WTC11 (cell line): ENCODE measurements at regions not wholly inside any gene's neighbourhood (a gene's known extent, or its start where the extent isn't known, plus 50 kb on each side); places are given as distances from the start of the nearest gene placed in this dataset.

ENCODE experiments used
- ATAC-seq: fragments of 200-7000 bp; cut with Tn5 transposase; 2 replicates; pipeline ENCODE4 v1.10.0; 2021; ENCODE audit warnings: mild to moderate bottlenecking, moderate library complexity
- CTCF ChIA-PET: fragments of 300-600 bp; sonication (Branson Sonifier 250); formaldehyde crosslinking; loops from one replicate; lab custom pipeline; 2021; ENCODE audit warnings: antibody characterized with exemption; lab: Charles Lee
- POLR2A ChIA-PET: fragments of 350-600 bp; sonication (Branson Sonifier 250); formaldehyde crosslinking; loops from one replicate; lab custom pipeline; 2021; ENCODE audit warnings: antibody characterized with exemption; lab: Charles Lee
- DNase-seq: peaks from one replicate; pipeline ENCODE4 v3.0.0; 2021; ENCODE audit warnings: low spot score
- H3K27ac Mint-ChIP-seq: 2 replicates; pipeline ENCODE4 v1.8.0; 2021; ENCODE audit warnings: mixed read lengths
- H3K27me3 Mint-ChIP-seq: 2 replicates; pipeline ENCODE4 v1.8.0; 2021; ENCODE audit warnings: low read depth, mild to moderate bottlenecking, moderate library complexity, mixed read lengths
- H3K36me3 Mint-ChIP-seq: 2 replicates; pipeline ENCODE4 v1.8.0; 2021; ENCODE audit warnings: mixed read lengths
- H3K4me1 Mint-ChIP-seq: 2 replicates; pipeline ENCODE4 v1.8.0; 2022; ENCODE audit warnings: mixed read lengths
- H3K4me3 Mint-ChIP-seq: 2 replicates; pipeline ENCODE4 v1.8.0; 2021; ENCODE audit warnings: mild to moderate bottlenecking, moderate library complexity, mixed read lengths
- H3K9me3 Mint-ChIP-seq: 2 replicates; pipeline ENCODE4 v1.8.0; 2021; ENCODE audit warnings: mixed read lengths
- ESRRA ChIP-seq: sonication (generic); formaldehyde crosslinking; IDR thresholded peaks from 2 replicates; pipeline ENCODE4 v1.8.1; 2022; ENCODE audit warnings: mild to moderate bottlenecking, missing genetic modification reagents, borderline replicate concordance
- FOXP1 ChIP-seq: sonication (generic); formaldehyde crosslinking; IDR thresholded peaks from 2 replicates; pipeline ENCODE4 v1.8.0; 2022; ENCODE audit warnings: missing genetic modification reagents, mild to moderate bottlenecking, moderate library complexity, borderline replicate concordance
- HMGXB4 ChIP-seq: sonication (generic); formaldehyde crosslinking; IDR thresholded peaks from 2 replicates; pipeline ENCODE4 v1.8.1; 2023; ENCODE audit warnings: mild to moderate bottlenecking, moderate library complexity, missing genetic modification reagents
- MYBL2 ChIP-seq: sonication (generic); formaldehyde crosslinking; IDR thresholded peaks from 2 replicates; pipeline ENCODE4 v1.8.1; 2023; ENCODE audit warnings: mild to moderate bottlenecking, moderate library complexity, missing genetic modification reagents
- NFATC4 ChIP-seq: fragments of 250-450 bp; sonication (Bioruptor Pico); IDR thresholded peaks from 2 replicates; pipeline ENCODE4 v1.9.0; 2021; ENCODE audit warnings: mild to moderate bottlenecking
- NR1H2 ChIP-seq: sonication (generic); formaldehyde crosslinking; IDR thresholded peaks from 2 replicates; pipeline ENCODE4 v1.9.0; 2021; ENCODE audit warnings: mild to moderate bottlenecking, moderate library complexity, missing genetic modification reagents
- PRRX2 ChIP-seq: fragments of 250-450 bp; sonication (Bioruptor Pico); IDR thresholded peaks from 2 replicates; pipeline ENCODE4 v1.8.0; 2021; ENCODE audit warnings: mild to moderate bottlenecking
- SP1 ChIP-seq: sonication (generic); formaldehyde crosslinking; conservative IDR thresholded peaks from 2 replicates; pipeline ENCODE4 v1.8.1; 2022; ENCODE audit warnings: missing genetic modification reagents
- TCF7 ChIP-seq: sonication (generic); formaldehyde crosslinking; IDR thresholded peaks from 2 replicates; pipeline ENCODE4 v1.8.0; 2022; ENCODE audit warnings: mild to moderate bottlenecking, low read depth, missing genetic modification reagents, moderate library complexity
- TEAD1 ChIP-seq: sonication (generic); formaldehyde crosslinking; IDR thresholded peaks from 2 replicates; pipeline ENCODE4 v1.8.0; 2022; ENCODE audit warnings: mild to moderate bottlenecking, missing genetic modification reagents
- ZBTB21 ChIP-seq: sonication (generic); formaldehyde crosslinking; IDR thresholded peaks from 2 replicates; pipeline ENCODE4 v1.8.1; 2023; ENCODE audit warnings: mild to moderate bottlenecking, missing genetic modification reagents, borderline replicate concordance
- ZNF121 ChIP-seq: sonication (generic); formaldehyde crosslinking; IDR thresholded peaks from 2 replicates; pipeline ENCODE4 v1.8.0; 2023; ENCODE audit warnings: missing genetic modification reagents
- ZNF396 ChIP-seq: fragments of 250-450 bp; sonication (Bioruptor Pico); IDR thresholded peaks from 2 replicates; pipeline ENCODE4 v1.8.0; 2021; ENCODE audit warnings: mild to moderate bottlenecking, moderate library complexity, borderline replicate concordance
- ZNF416 ChIP-seq: fragments of 250-450 bp; sonication (Bioruptor Pico); IDR thresholded peaks from 2 replicates; pipeline ENCODE4 v1.9.0; 2021; ENCODE audit warnings: mild to moderate bottlenecking, inconsistent platforms
- ZNF671 ChIP-seq: fragments of 250-450 bp; sonication (Bioruptor Pico); IDR thresholded peaks from 2 replicates; pipeline ENCODE4 v1.8.0; 2021; ENCODE audit warnings: mild to moderate bottlenecking
- TF ChIP-seq, protein P1 (sequence below): fragments of 250-450 bp; sonication (Bioruptor Pico); conservative IDR thresholded peaks from 2 replicates; pipeline ENCODE4 v1.9.0; 2021; ENCODE audit warnings: mild to moderate bottlenecking
- TF ChIP-seq, protein P2 (sequence below): sonication (generic); formaldehyde crosslinking; IDR thresholded peaks from 2 replicates; pipeline ENCODE4 v1.8.1; 2023; ENCODE audit warnings: mild to moderate bottlenecking, missing genetic modification reagents
- TF ChIP-seq, protein P3 (sequence below): sonication (generic); formaldehyde crosslinking; IDR thresholded peaks from 2 replicates; pipeline ENCODE4 v1.8.1; 2022; ENCODE audit warnings: low read depth, missing genetic modification reagents, borderline replicate concordance
- TF ChIP-seq, protein P4 (sequence below): sonication (generic); formaldehyde crosslinking; IDR thresholded peaks from 2 replicates; pipeline ENCODE4 v1.8.0; 2022; ENCODE audit warnings: mild to moderate bottlenecking, missing genetic modification reagents
- TF ChIP-seq, protein P5 (sequence below): sonication (generic); formaldehyde crosslinking; IDR thresholded peaks from 2 replicates; pipeline ENCODE4 v1.8.1; 2022; ENCODE audit warnings: missing genetic modification reagents, borderline replicate concordance

DNA sequence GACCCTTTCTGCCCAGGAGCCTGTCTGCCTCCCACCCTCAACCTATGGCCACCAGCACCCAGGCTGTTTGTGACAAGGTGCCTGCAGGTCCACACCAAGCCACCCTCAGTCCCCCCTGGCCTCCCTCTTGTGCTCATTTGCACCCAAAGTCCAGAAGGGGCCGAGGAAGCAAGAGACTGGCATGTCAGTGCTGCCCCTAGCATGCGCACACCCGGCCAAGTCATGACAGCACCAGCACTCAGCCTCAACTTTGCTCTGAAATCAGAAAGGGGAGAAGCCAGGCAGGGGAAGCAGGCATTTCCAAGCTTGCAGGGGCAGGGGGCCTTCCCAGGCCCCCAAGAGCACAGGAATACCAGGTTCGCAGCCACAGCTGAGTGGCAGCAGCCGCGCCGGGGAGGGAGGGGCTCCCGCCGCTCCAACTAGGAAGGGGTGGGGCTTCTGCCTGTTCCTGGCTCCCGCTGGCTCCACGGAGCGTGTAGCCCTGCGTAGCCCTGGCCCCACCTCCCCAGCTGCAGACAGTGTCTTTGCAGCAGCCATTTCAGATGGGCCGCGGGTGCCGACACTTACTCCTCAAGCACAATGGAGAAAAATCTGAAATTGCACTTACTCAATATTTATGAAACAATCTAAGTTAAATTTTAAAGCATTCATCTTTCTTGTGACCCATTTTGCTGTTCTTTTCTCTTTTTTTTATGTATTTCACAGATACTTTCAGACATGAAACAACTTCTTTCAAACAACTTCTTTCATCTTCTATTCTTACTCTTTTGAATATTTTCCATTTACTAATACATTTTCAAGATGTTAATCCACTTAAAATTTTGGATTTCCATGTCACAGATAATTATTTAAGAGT, 54.9 kb upstream of the ABCB5 start:
- TF ChIP-seq SP1 (CRISPR knock-in tag): no peak
- no peak for TF ChIP-seq MYBL2 (CRISPR knock-in tag)
- TF ChIP-seq FOXP1 (CRISPR knock-in tag): no peak
- no peak for TF ChIP-seq ZNF121 (CRISPR knock-in tag)
- TF ChIP-seq, protein P1, sequence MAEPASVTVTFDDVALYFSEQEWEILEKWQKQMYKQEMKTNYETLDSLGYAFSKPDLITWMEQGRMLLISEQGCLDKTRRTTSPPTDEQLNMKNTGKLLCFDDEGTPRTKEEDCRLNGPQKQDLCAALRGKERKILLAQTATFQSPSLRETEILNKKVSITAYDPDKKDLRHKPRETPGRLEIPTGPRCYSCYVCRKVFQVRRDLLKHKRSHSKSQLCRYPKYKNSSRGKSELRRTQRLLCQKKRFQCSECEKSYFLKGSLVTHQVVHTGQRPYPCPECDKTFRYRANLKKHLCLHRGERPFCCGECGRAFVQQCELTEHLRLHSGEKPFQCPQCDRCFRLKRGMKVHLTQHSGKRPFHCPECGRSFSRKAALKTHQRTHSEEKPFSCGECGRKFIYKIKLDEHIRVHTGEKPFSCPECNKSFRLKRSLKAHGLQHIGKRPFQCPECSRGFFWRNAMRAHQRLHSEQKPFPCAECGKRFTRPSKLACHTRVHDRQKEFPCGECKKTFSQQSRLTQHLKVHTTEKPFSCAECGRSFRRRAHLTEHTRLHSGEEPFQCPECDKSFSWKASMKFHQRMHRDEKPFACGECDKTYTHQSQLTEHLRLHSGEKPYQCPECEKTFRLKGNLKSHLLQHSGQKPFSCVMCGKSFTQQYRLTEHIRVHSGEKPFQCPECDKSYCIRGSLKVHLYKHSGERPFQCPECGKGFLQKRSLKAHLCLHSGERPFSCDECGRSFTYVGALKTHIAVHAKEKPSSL: no peak
- no peak for TF ChIP-seq TCF7 (CRISPR knock-in tag)
- no peak for TF ChIP-seq HMGXB4
- TF ChIP-seq, protein P2, sequence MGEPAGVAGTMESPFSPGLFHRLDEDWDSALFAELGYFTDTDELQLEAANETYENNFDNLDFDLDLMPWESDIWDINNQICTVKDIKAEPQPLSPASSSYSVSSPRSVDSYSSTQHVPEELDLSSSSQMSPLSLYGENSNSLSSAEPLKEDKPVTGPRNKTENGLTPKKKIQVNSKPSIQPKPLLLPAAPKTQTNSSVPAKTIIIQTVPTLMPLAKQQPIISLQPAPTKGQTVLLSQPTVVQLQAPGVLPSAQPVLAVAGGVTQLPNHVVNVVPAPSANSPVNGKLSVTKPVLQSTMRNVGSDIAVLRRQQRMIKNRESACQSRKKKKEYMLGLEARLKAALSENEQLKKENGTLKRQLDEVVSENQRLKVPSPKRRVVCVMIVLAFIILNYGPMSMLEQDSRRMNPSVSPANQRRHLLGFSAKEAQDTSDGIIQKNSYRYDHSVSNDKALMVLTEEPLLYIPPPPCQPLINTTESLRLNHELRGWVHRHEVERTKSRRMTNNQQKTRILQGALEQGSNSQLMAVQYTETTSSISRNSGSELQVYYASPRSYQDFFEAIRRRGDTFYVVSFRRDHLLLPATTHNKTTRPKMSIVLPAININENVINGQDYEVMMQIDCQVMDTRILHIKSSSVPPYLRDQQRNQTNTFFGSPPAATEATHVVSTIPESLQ (CRISPR knock-in tag): no peak
- TF ChIP-seq ESRRA (CRISPR knock-in tag): no peak
- no peak for TF ChIP-seq ZNF396 (CRISPR knock-in tag)
- TF ChIP-seq ZNF416 (CRISPR knock-in tag): no peak
- TF ChIP-seq PRRX2 (CRISPR knock-in tag): no peak
- no peak for TF ChIP-seq ZBTB21
- TF ChIP-seq, protein P3, sequence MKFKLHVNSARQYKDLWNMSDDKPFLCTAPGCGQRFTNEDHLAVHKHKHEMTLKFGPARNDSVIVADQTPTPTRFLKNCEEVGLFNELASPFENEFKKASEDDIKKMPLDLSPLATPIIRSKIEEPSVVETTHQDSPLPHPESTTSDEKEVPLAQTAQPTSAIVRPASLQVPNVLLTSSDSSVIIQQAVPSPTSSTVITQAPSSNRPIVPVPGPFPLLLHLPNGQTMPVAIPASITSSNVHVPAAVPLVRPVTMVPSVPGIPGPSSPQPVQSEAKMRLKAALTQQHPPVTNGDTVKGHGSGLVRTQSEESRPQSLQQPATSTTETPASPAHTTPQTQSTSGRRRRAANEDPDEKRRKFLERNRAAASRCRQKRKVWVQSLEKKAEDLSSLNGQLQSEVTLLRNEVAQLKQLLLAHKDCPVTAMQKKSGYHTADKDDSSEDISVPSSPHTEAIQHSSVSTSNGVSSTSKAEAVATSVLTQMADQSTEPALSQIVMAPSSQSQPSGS: no peak
- TF ChIP-seq NR1H2 (CRISPR knock-in tag): no peak
- TF ChIP-seq ZNF671 (CRISPR knock-in tag): no peak
- TF ChIP-seq TEAD1 (CRISPR knock-in tag): no peak
- no peak for TF ChIP-seq NFATC4 (CRISPR knock-in tag)
- TF ChIP-seq, protein P4, sequence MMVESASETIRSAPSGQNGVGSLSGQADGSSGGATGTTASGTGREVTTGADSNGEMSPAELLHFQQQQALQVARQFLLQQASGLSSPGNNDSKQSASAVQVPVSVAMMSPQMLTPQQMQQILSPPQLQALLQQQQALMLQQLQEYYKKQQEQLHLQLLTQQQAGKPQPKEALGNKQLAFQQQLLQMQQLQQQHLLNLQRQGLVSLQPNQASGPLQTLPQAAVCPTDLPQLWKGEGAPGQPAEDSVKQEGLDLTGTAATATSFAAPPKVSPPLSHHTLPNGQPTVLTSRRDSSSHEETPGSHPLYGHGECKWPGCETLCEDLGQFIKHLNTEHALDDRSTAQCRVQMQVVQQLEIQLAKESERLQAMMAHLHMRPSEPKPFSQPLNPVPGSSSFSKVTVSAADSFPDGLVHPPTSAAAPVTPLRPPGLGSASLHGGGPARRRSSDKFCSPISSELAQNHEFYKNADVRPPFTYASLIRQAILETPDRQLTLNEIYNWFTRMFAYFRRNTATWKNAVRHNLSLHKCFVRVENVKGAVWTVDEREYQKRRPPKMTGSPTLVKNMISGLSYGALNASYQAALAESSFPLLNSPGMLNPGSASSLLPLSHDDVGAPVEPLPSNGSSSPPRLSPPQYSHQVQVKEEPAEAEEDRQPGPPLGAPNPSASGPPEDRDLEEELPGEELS (CRISPR knock-in tag): no peak
- TF ChIP-seq, protein P5, sequence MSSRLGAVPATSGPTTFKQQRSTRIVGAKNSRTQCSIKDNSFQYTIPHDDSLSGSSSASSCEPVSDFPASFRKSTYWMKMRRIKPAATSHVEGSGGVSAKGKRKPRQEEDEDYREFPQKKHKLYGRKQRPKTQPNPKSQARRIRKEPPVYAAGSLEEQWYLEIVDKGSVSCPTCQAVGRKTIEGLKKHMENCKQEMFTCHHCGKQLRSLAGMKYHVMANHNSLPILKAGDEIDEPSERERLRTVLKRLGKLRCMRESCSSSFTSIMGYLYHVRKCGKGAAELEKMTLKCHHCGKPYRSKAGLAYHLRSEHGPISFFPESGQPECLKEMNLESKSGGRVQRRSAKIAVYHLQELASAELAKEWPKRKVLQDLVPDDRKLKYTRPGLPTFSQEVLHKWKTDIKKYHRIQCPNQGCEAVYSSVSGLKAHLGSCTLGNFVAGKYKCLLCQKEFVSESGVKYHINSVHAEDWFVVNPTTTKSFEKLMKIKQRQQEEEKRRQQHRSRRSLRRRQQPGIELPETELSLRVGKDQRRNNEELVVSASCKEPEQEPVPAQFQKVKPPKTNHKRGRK (CRISPR knock-in tag): no peak
- Mint-ChIP-seq H3K4me3 (no peak overlapping the region), H3K27ac (no peak overlapping the region), H3K4me1 (peaks cover 14% of the 10 kb centered on the region), H3K9me3 (peaks cover 5% of the 10 kb centered on the region), H3K27me3 (no peaks in the 10 kb centered on the region; the same call in 1 of the 2 replicates), H3K36me3 (no peaks in the 10 kb centered on the region)
- ChIA-PET POLR2A (no interaction called here), CTCF (interaction anchor here (1.6 kb wide), 2 partner anchors 21 to 38 kb away, joined by 4 to 8 read pairs; no protein-coding TSS in a partner anchor)
- peak; percentile 67 for DNase-seq
- ATAC-seq: peak; percentile 98
